ENCODE measurements at regions not wholly inside any gene's neighbourhood (a gene's known extent, or its start where the extent isn't known, plus 50 kb on each side); places are given as distances from the start of the nearest gene placed in this dataset.

- H3K4me2 ChIP-seq (ENCODE audit: low read length), result no peak overlapping the region
- CTCF ChIA-PET (ENCODE audit: unreplicated experiment), result no interaction called here
These were observed 63.5 kb upstream of the SLITRK3 start for GRCh38 chr3:165259541-165260193.

GRCh38 chr3:165256554-165257065, 60.4 kb upstream of the SLITRK3 start:
- no peak for DNase-seq (ENCODE audit: low spot score)
- Histone ChIP-seq H3K4me2 (ENCODE audit: low read length) (no peak overlapping the region), H3K27ac (ENCODE audit: low read depth, low read length, poor library complexity, severe bottlenecking) (no peak overlapping the region), H3K4me3 (ENCODE audit: low read depth, low read length, poor library complexity, severe bottlenecking) (no peak overlapping the region), H3K79me2 (ENCODE audit: insufficient read depth, low read depth, low read length) (no peaks in the 10 kb centered on the region), H3K9me3 (ENCODE audit: low read length) (no peaks in the 10 kb centered on the region), H3K9me2 (ENCODE audit: insufficient read depth, low read length) (no peaks in the 10 kb centered on the region), H4K20me1 (ENCODE audit: insufficient read depth, low read length) (no peaks in the 10 kb centered on the region), H2AFZ (ENCODE audit: low read length) (no peak overlapping the region), H3K4me1 (ENCODE audit: insufficient read depth, low read length, poor library complexity, severe bottlenecking) (no peaks in the 10 kb centered on the region), H3K36me3 (ENCODE audit: insufficient read depth, low read length) (no peaks in the 10 kb centered on the region)
- TF ChIP-seq CTCF (conservative IDR thresholded peaks at IDR 0.05; ENCODE audit: low read length), result peak; percentile 42; the same call in 1 of the 2 replicates
- TF ChIP-seq EZH2phosphoT487 (IDR thresholded peaks at IDR 0.05; ENCODE audit: borderline replicate concordance, low read depth, low read length), result no peak
- CTCF ChIA-PET (ENCODE audit: unreplicated experiment), result no interaction called here
- no TSS peak for BruUV-seq (replicated peaks)
- POLR2A ChIA-PET, result interaction anchor here (0.7 kb wide), 1 partner anchor 34 kb away, joined by 3 read pairs; no protein-coding TSS in a partner anchor
- intact Hi-C loops (cut with micrococcal nuclease; ENCODE audit: unreplicated experiment), result no loop called here

More at GRCh38 chr3:165259541-165260193, 63.5 kb upstream of the SLITRK3 start:
- no TSS peak for BruUV-seq (replicated peaks)
- H3K4me1 ChIP-seq (ENCODE audit: insufficient read depth, low read length, poor library complexity, severe bottlenecking), result no peaks in the 10 kb centered on the region
- H3K79me2 ChIP-seq (ENCODE audit: insufficient read depth, low read depth, low read length), result no peaks in the 10 kb centered on the region
- H3K4me3 ChIP-seq (ENCODE audit: low read depth, low read length, poor library complexity, severe bottlenecking), result no peak overlapping the region
- H3K9me2 ChIP-seq (ENCODE audit: insufficient read depth, low read length), result no peaks in the 10 kb centered on the region
- H4K20me1 ChIP-seq (ENCODE audit: insufficient read depth, low read length), result no peaks in the 10 kb centered on the region
- H3K36me3 ChIP-seq (ENCODE audit: insufficient read depth, low read length), result no peaks in the 10 kb centered on the region
- no peak overlapping the region for H2AFZ ChIP-seq (ENCODE audit: low read length)
- intact Hi-C loops (cut with micrococcal nuclease; ENCODE audit: unreplicated experiment), result no loop called here
- POLR2A ChIA-PET, result interaction anchor here (0.6 kb wide), 1 partner anchor 262 kb away, joined by 3 read pairs; no protein-coding TSS in a partner anchor
- no peaks in the 10 kb centered on the region for H3K9me3 ChIP-seq (ENCODE audit: low read length)
- no peak overlapping the region for H3K27ac ChIP-seq (ENCODE audit: low read depth, low read length, poor library complexity, severe bottlenecking)
- DNase-seq (ENCODE audit: low spot score), result no peak
- TF ChIP-seq CTCF (conservative IDR thresholded peaks at IDR 0.05; ENCODE audit: low read length) (no peak), EZH2phosphoT487 (IDR thresholded peaks at IDR 0.05; ENCODE audit: borderline replicate concordance, low read depth, low read length) (no peak)

- Histone ChIP-seq H2AFZ (ENCODE audit: low read length) (no peak overlapping the region), H3K4me3 (ENCODE audit: low read depth, low read length, poor library complexity, severe bottlenecking) (no peak overlapping the region), H3K27ac (ENCODE audit: low read depth, low read length, poor library complexity, severe bottlenecking) (no peak overlapping the region), H3K9me2 (ENCODE audit: insufficient read depth, low read length) (no peaks in the 10 kb centered on the region), H3K4me1 (ENCODE audit: insufficient read depth, low read length, poor library complexity, severe bottlenecking) (no peaks in the 10 kb centered on the region), H3K9me3 (ENCODE audit: low read length) (no peaks in the 10 kb centered on the region), H3K36me3 (ENCODE audit: insufficient read depth, low read length) (no peaks in the 10 kb centered on the region), H4K20me1 (ENCODE audit: insufficient read depth, low read length) (no peaks in the 10 kb centered on the region), H3K4me2 (ENCODE audit: low read length) (no peak overlapping the region), H3K79me2 (ENCODE audit: insufficient read depth, low read depth, low read length) (no peaks in the 10 kb centered on the region)
- intact Hi-C loops (cut with micrococcal nuclease; ENCODE audit: unreplicated experiment), result no loop called here
- no peak for DNase-seq (ENCODE audit: low spot score)
- CTCF ChIA-PET (ENCODE audit: unreplicated experiment), result no interaction called here
- no peak for TF ChIP-seq EZH2phosphoT487 (IDR thresholded peaks at IDR 0.05; ENCODE audit: borderline replicate concordance, low read depth, low read length)
- no peak for TF ChIP-seq CTCF (conservative IDR thresholded peaks at IDR 0.05; ENCODE audit: low read length)
- no TSS peak for BruUV-seq (replicated peaks)
- POLR2A ChIA-PET, result interaction anchor here (0.5 to 0.6 kb wide), 3 partner anchors 22 to 419 kb away, joined by 3 read pairs; no protein-coding TSS in a partner anchor
These were observed 58.6 kb upstream of the SLITRK3 start for GRCh38 chr3:165254812-165255211.
